Heart right ventricle (tissue), 16 donors: ENCODE measurements at regions not wholly inside any gene's neighbourhood (a gene's known extent, or its start where the extent isn't known, plus 50 kb on each side); places are given as distances from the start of the nearest gene placed in this dataset.

Experiments
- ATAC-seq, 8 donors: fragments of 200-7000 bp; cut with Tn5 transposase; one replicate each; pipeline ENCODE4 v1.9.1; 2020; ENCODE audit warnings: mild to moderate bottlenecking in 8 of 8, moderate library complexity in 8 of 8, moderate number of reproducible peaks in 1 of 8
- DNase-seq, 2 donors: peaks; one replicate each; pipeline ENCODE4 v3.0.0-alpha.2; 2020
- H3K27ac ChIP-seq, 10 donors: fragments of 200-600 bp; sonication (generic) in 2 of 10; one replicate each; pipeline versions ENCODE4 v1.5.0 to v1.8.0; 2020 to 2022; ENCODE audit warnings: mild to moderate bottlenecking in 3 of 10
- H3K27me3 ChIP-seq, 7 donors: fragments of 200-600 bp; one replicate each; pipeline ENCODE4 v1.8.0; 2021 to 2022; ENCODE audit warnings: mild to moderate bottlenecking in 2 of 7
- H3K36me3 ChIP-seq, 9 donors: fragments of 200-600 bp; sonication (generic) in 1 of 9; one replicate each; pipeline versions ENCODE4 v1.5.0 to v1.8.0; 2020 to 2022; ENCODE audit warnings: mild to moderate bottlenecking in 2 of 9
- H3K4me1 ChIP-seq, 9 donors: fragments of 200-600 bp; sonication (generic) in 1 of 9; one replicate each; pipeline versions ENCODE4 v1.5.0 to v1.8.0; 2020 to 2022; ENCODE audit warnings: mild to moderate bottlenecking in 4 of 9
- H3K4me3 ChIP-seq, 10 donors: fragments of 200-600 bp; sonication (generic) in 2 of 10; one replicate each; pipeline versions ENCODE4 v1.5.0 to v1.8.0; 2020 to 2022; ENCODE audit warnings: mild to moderate bottlenecking in 7 of 10, moderate library complexity in 2 of 10
- H3K9me3 ChIP-seq, 11 donors: fragments of 200-600 bp in 10 of 11; sonication (generic) in 2 of 11; one replicate each; pipeline versions ENCODE4 v1.5.0 to v1.8.0; 2013 to 2022; ENCODE audit warnings: mild to moderate bottlenecking in 2 of 11, control low read depth in 1 of 11, moderate library complexity in 1 of 11
- CTCF ChIP-seq, 9 donors: fragments of 200-600 bp; sonication (generic) in 2 of 9; IDR thresholded peaks; one replicate each; pipeline versions ENCODE4 v1.5.0 to v1.8.0; 2021 to 2022; ENCODE audit warnings: antibody characterized with exemption in 9 of 9, mild to moderate bottlenecking in 5 of 9, moderate library complexity in 1 of 9
- WGBS, 2 donors: extraction: QIAGEN DNeasy Blood & Tissue Kit; methylation state at CpG; one replicate each; pipeline ENCODE4 v1.1.7; 2013; ENCODE audit warnings: inconsistent platforms in 1 of 2; 5-methylcytosine and 5-hydroxymethylcytosine counted together
- intact Hi-C, 10 donors: fragments of 100-400 bp; cut with DNase I; formaldehyde crosslinking; loops; one replicate each; pipeline versions ENCODE4 v1.11.1 to v1.14.2; 2022
- donor health status: Arrhythmogenic right ventricular cardiomyopathy.
- donor health status: ischemic (EF 13 %, LVEDD 7.1; RV severe dilation, severe dysfunction).
- donor health status: healthy with polysubstance abuse.
- donor health status: DM: no; HTN: yes; CAD: no.
- donor health status: DM: no; HTN: no; CAD: no.
- donor health status: ischemic (EF 25% LVEDD 6.9; RV normal size, moderate dysfunction).
- donor health status: ischemic (EF 25% LVEDD 5.7; RV mildly dilated, moderate dysfunction).
- donor health status: healthy.
- donor health status: DM: yes; HTN: yes; CAD: no.
- donor health status: Ischemic cardiomyopathy.
- donor health status: ischemic (EF 35%, LVEDD 5.7; RV mildly dilated, moderate dysfunction).
- donor health status: nonischemic (EF 11% LVEDD 7.7; RV severe dilation, severe dysfunction).
- donor health status: DM: yes; HTN: yes; CAD: no.
- donor health status: PGD.
- donor health status: ischemic (EF 29% LVEDD 5.4; RV normal size, mild dysfunction).
- donor health status: nonischemic (EF 23%, LVEDD 6.1; RV moderate dilation, normal function).

GRCh38 chr6:109269953-109270517 is 112.2 kb downstream of the CD164 start:
- H3K27ac ChIP-seq, result no peak overlapping the region
- H3K9me3 ChIP-seq, result peaks cover 0 to 14% (median 0%) of the 10 kb centered on the region in 11 donors
- no peak for ATAC-seq
- intact Hi-C loops, result loop anchor here in 1 of 10 donors (2.0 kb wide), 1 partner anchor 15 kb away; no protein-coding TSS in a partner anchor
- DNase-seq, result no peak
- TF ChIP-seq CTCF (IDR thresholded peaks at IDR 0.05), result no peak
- H3K4me3 ChIP-seq, result no peak overlapping the region
- H3K36me3 ChIP-seq, result no peaks in the 10 kb centered on the region
- WGBS, 2 donors, result 71 to 82% methylated on average over 1 of the region's 1 CpG
- no peaks in the 10 kb centered on the region for H3K4me1 ChIP-seq
- no peaks in the 10 kb centered on the region for H3K27me3 ChIP-seq

GRCh38 chr6:109269057-109269456 is 113.2 kb downstream of the CD164 start:
- DNase-seq (no peak), ATAC-seq (no peak)
- WGBS, 2 donors, result 87 to 89% methylated on average over 7 of the region's 7 CpGs
- Histone ChIP-seq H3K27me3 (no peaks in the 10 kb centered on the region), H3K9me3 (peaks cover 0 to 14% (median 0%) of the 10 kb centered on the region in 11 donors), H3K27ac (no peak overlapping the region), H3K4me1 (no peaks in the 10 kb centered on the region), H3K36me3 (no peaks in the 10 kb centered on the region), H3K4me3 (no peak overlapping the region)
- intact Hi-C loops, result no loop called here
- no peak for TF ChIP-seq CTCF (IDR thresholded peaks at IDR 0.05)

GRCh38 chr6:109265530-109265929 is 116.7 kb downstream of the CD164 start:
- Histone ChIP-seq H3K27me3 (no peaks in the 10 kb centered on the region), H3K36me3 (no peaks in the 10 kb centered on the region), H3K9me3 (peaks cover 0 to 14% (median 0%) of the 10 kb centered on the region in 11 donors), H3K4me3 (no peak overlapping the region), H3K4me1 (peaks cover 0 to 9% (median 0%) of the 10 kb centered on the region in 9 donors), H3K27ac (no peak overlapping the region)
- no peak for TF ChIP-seq CTCF (IDR thresholded peaks at IDR 0.05)
- intact Hi-C loops, result no loop called here
- 74 to 81% methylated on average over 3 of the region's 3 CpGs for WGBS, 2 donors
- no peak for ATAC-seq
- DNase-seq, result no peak

GRCh38 chr6:109263873-109264700 is 118.2 kb downstream of the CD164 start:
- ATAC-seq (no peak), DNase-seq (no peak)
- H3K36me3 ChIP-seq, result no peaks in the 10 kb centered on the region
- WGBS, 2 donors, result 94 to 99% methylated on average over 3 of the region's 3 CpGs
- H3K27ac ChIP-seq, result no peak overlapping the region
- TF ChIP-seq CTCF (IDR thresholded peaks at IDR 0.05), result no peak
- intact Hi-C loops, result no loop called here
- H3K4me1 ChIP-seq, result peaks cover 0 to 9% (median 0%) of the 10 kb centered on the region in 9 donors
- no peak overlapping the region for H3K4me3 ChIP-seq
- H3K27me3 ChIP-seq, result no peaks in the 10 kb centered on the region
- H3K9me3 ChIP-seq, result peaks cover 0 to 7% (median 0%) of the 10 kb centered on the region in 11 donors
